ENCODE measurements at regions not wholly inside any gene's neighbourhood (a gene's known extent, or its start where the extent isn't known, plus 50 kb on each side); places are given as distances from the start of the nearest gene placed in this dataset.

GRCh38 chr6:4451081-4451480 is 315.7 kb upstream of the ECI2 start:
- TF ChIP-seq, protein P1, sequence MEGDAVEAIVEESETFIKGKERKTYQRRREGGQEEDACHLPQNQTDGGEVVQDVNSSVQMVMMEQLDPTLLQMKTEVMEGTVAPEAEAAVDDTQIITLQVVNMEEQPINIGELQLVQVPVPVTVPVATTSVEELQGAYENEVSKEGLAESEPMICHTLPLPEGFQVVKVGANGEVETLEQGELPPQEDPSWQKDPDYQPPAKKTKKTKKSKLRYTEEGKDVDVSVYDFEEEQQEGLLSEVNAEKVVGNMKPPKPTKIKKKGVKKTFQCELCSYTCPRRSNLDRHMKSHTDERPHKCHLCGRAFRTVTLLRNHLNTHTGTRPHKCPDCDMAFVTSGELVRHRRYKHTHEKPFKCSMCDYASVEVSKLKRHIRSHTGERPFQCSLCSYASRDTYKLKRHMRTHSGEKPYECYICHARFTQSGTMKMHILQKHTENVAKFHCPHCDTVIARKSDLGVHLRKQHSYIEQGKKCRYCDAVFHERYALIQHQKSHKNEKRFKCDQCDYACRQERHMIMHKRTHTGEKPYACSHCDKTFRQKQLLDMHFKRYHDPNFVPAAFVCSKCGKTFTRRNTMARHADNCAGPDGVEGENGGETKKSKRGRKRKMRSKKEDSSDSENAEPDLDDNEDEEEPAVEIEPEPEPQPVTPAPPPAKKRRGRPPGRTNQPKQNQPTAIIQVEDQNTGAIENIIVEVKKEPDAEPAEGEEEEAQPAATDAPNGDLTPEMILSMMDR (IDR thresholded peaks at IDR 0.05; ENCODE audit: low read length), result no peak
- no peak for TF ChIP-seq EZH2 (IDR thresholded peaks at IDR 0.05; ENCODE audit: borderline replicate concordance, low read length)

Measured in OCI-LY1 (cell line).